ENCODE measurements at regions not wholly inside any gene's neighbourhood (a gene's known extent, or its start where the extent isn't known, plus 50 kb on each side); places are given as distances from the start of the nearest gene placed in this dataset.

- DNase-seq, result no peak
Measured at GRCh38 chr12:111173391-111173790, 195.5 kb downstream of the PHETA1 start.

- DNase-seq, result no peak
Measured at GRCh38 chr12:111172786-111173185, 196.1 kb downstream of the PHETA1 start.

GRCh38 chr12:111171832-111172231, 197.1 kb downstream of the PHETA1 start:
- DNase-seq, result no peak

GRCh38 chr12:111171345-111171744, 197.6 kb downstream of the PHETA1 start:
- DNase-seq, result no peak

- no peak for DNase-seq
Measured at GRCh38 chr12:111170543-111170942, 198.4 kb downstream of the PHETA1 start.

- no peak for DNase-seq
Measured at GRCh38 chr12:111169456-111169855, 199.4 kb downstream of the PHETA1 start.

- DNase-seq, result no peak
Measured at GRCh38 chr12:111169032-111169431, 199.9 kb downstream of the PHETA1 start.

GRCh38 chr12:111168009-111168900, 200.6 kb downstream of the PHETA1 start:
- no peak for DNase-seq

- peak; percentile 30 for DNase-seq
Measured at GRCh38 chr12:111166779-111167540, 201.9 kb downstream of the PHETA1 start.

- no peak for DNase-seq
Measured at GRCh38 chr12:111164833-111165525, 203.9 kb downstream of the PHETA1 start.

- no peak for DNase-seq
Measured at GRCh38 chr12:111163422-111163821, 205.5 kb downstream of the PHETA1 start.

GRCh38 chr12:111161898-111162297, 207.0 kb downstream of the PHETA1 start:
- no peak for DNase-seq

GRCh38 chr12:111160350-111161241, 208.3 kb downstream of the PHETA1 start:
- DNase-seq, result peak; percentile 91

- no peak for DNase-seq
Measured at GRCh38 chr12:111158992-111159391, 209.9 kb downstream of the PHETA1 start.

GRCh38 chr12:111157486-111157885, 211.4 kb downstream of the PHETA1 start:
- DNase-seq, result no peak

- no peak for DNase-seq
Measured at GRCh38 chr12:111156304-111156703, 212.6 kb downstream of the PHETA1 start.

- DNase-seq, result no peak
Measured at GRCh38 chr12:111155521-111155920, 213.4 kb downstream of the PHETA1 start.

GRCh38 chr12:111155020-111155419, 213.9 kb downstream of the PHETA1 start:
- no peak for DNase-seq

- no peak for DNase-seq
Measured at GRCh38 chr12:111154147-111154834, 214.6 kb downstream of the PHETA1 start.

- DNase-seq, result no peak
Measured at GRCh38 chr12:111152561-111152960, 216.3 kb downstream of the PHETA1 start.
